AG04449 (cell line): ENCODE measurements at regions not wholly inside any gene's neighbourhood (a gene's known extent, or its start where the extent isn't known, plus 50 kb on each side); places are given as distances from the start of the nearest gene placed in this dataset.

ENCODE experiments used
- CTCF ChIA-PET: fragments of 350-600 bp; formaldehyde crosslinking; extraction: SDS; loops from one replicate; lab custom pipeline; 2021; ENCODE audit warnings: antibody characterized with exemption; lab: Yijun Ruan, JAX
- POLR2A ChIA-PET: fragments of 400-600, 350-600 bp; formaldehyde crosslinking; extraction: SDS; loops from one replicate; lab custom pipeline; 2020; ENCODE audit warnings: antibody characterized with exemption, inconsistent platforms; lab: Yijun Ruan, JAX
- DNase-seq: peaks from one replicate; pipeline ENCODE4 v3.0.0-alpha.2; 2010; ENCODE audit warnings: low read depth, low spot score
- H3K4me3 ChIP-seq: 2 replicates; pipeline ENCODE4 v1.5.1; 2011; ENCODE audit warnings: low read depth, mild to moderate bottlenecking, control low read depth, low read length
- TF ChIP-seq, protein P1 (sequence below): IDR thresholded peaks from one replicate; pipeline ENCODE4 v1.5.1; 2011; ENCODE audit warnings: mild to moderate bottlenecking, moderate library complexity, low read length, control low read depth, inconsistent platforms; ENCODE audit not compliant: insufficient read depth; ENCODE audit errors: missing control alignments

DNA sequence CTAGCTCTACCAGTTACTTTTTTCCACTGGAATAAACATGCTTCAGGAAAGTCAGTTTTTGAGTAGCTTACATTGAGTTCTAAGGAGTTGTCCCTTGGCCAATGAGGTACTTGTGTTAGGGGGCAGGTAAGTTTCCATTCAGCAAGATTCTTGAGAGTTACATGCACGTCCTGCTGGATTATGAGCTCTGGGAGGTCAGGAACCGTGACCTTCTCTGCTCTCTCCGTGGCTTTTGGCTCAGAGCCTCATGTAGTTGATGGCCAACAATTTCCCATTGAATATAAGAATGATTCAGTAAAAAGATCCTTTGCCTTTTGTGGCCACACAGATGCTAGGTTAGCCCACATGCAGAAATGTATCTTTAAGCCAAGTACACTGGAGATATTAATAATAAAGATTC lies 181.8 kb upstream of the RALGAPA2 start:
- TF ChIP-seq, protein P1, sequence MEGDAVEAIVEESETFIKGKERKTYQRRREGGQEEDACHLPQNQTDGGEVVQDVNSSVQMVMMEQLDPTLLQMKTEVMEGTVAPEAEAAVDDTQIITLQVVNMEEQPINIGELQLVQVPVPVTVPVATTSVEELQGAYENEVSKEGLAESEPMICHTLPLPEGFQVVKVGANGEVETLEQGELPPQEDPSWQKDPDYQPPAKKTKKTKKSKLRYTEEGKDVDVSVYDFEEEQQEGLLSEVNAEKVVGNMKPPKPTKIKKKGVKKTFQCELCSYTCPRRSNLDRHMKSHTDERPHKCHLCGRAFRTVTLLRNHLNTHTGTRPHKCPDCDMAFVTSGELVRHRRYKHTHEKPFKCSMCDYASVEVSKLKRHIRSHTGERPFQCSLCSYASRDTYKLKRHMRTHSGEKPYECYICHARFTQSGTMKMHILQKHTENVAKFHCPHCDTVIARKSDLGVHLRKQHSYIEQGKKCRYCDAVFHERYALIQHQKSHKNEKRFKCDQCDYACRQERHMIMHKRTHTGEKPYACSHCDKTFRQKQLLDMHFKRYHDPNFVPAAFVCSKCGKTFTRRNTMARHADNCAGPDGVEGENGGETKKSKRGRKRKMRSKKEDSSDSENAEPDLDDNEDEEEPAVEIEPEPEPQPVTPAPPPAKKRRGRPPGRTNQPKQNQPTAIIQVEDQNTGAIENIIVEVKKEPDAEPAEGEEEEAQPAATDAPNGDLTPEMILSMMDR = no peak
- DNase-seq = no peak
- CTCF ChIA-PET = no interaction called here
- H3K4me3 ChIP-seq = no peak overlapping the region
- POLR2A ChIA-PET = no interaction called here

DNA sequence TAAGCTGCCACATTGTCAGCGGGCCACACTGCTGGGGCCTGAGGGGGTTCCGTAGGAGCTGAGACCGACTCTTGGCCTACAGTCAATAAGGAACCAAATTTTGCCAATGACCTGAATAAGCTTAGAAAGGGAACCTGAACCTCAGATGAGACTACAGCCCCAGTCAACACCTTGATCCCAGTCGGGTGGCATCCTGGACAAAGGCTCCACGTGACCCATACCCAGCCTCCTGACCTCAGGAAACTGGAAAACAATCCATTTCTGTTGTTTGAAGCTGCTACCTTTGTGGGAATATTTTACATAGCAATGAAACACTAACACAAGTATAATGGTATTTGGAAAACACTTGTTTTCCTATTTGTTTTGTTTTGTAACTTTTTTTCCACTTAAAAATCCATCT lies 179.9 kb upstream of the RALGAPA2 start:
- no peak for DNase-seq
- ChIA-PET CTCF (no interaction called here), POLR2A (no interaction called here)
- no peak overlapping the region for H3K4me3 ChIP-seq
- TF ChIP-seq, protein P1 = no peak

DNA sequence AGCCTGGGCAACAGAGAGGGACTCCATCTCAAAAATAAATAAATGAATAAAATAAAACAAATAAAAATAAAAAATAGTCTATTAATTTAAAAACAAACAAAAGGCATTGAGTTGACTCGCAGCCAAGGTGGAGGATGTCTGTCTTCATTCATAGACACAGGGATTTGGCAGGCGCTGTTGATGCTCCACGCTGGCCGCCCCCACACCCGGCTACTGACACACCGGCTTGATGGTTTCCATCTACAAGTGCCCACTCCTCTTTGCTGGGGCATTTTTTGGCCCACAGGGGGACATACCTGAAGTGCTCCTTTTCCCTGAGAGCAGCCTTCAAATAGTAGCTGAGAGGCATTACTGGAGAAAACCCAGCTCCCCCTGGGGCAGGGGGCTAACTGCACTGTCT lies 178.3 kb upstream of the RALGAPA2 start:
- ChIA-PET POLR2A (no interaction called here), CTCF (no interaction called here)
- H3K4me3 ChIP-seq = no peak overlapping the region
- TF ChIP-seq, protein P1 = no peak
- DNase-seq = no peak

DNA sequence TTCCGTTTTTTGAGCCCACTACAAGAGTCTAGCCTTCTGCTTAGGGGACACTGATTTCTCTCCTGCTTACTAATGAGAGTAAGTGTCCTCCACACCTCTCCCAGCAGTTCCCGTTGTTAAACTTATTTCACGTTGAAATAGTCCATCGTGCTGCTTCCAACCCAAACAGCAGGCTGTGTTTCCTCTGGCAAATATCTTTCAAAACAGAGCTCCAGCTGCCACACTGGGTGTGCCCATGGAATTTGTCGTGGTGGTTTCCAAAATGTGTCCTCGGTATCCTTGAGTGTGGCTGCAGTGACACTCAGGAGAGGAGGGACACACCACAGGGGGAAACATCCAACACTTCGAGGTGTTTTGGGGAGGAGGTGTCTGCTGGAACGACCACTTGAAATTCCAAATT lies 176.5 kb upstream of the RALGAPA2 start:
- POLR2A ChIA-PET = no interaction called here
- CTCF ChIA-PET = no interaction called here

DNA sequence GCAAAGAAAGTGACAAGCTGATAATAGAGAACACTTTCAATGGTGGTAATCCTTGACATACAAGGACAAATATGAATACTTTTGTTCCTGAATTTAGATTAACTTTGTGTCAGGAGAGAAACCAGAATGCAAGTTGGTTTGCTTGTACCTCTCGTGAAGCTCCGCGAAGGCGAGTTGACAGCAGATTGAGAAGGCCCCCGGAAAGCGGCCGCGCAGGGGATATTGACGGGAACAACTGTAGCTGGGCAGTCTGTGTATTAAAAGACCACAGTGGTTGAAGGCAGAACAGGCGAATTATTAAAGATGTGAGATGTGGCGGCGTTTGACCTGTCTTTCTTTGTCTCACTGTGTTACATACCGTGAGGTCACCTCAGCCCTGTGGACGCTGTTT lies 175.8 kb upstream of the RALGAPA2 start:
- TF ChIP-seq, protein P1 = no peak
- DNase-seq = no peak
- ChIA-PET POLR2A (no interaction called here), CTCF (no interaction called here)
- no peak overlapping the region for H3K4me3 ChIP-seq

More for the DNA sequence above, 176.5 kb upstream of the RALGAPA2 start:
- no peak for DNase-seq
- H3K4me3 ChIP-seq = no peak overlapping the region
- TF ChIP-seq, protein P1 = no peak

DNA sequence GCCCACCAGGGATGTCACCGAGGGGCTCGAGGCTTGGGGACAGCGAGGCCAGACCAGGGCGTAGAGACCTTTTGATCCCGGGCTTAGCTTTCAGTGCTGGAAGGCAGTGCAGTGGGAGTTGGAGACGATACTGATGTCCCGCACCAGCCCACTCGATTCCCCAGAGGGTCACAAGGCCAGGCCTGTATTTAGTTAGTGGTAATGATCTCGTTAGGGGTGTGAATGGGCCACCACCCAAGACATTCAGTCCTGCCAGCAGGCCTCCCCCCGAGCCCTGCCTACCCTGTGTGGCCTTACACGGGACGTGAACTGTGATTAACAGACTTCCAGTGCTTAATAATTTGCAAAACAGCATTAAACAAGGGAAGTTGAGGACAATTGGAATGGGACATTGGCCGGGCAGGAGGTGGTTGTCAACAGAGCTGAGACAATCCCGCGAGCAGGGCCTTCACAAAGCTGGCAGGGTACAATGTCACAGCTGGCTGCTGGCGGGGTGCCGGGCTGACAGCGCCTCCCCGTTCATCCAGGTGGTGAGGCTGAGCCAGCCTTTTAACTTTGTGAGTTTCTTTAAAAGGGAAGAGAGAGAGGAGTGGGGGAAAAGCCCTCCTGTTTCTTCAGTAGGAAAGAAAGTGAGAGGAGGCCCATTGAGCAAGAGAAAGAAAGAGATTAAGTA lies 175.3 kb upstream of the RALGAPA2 start:
- ChIA-PET POLR2A (no interaction called here), CTCF (no interaction called here)
- DNase-seq = no peak
- TF ChIP-seq, protein P1 = no peak
- H3K4me3 ChIP-seq = no peak overlapping the region
